GM23338 (cell line): ENCODE measurements at regions not wholly inside any gene's neighbourhood (a gene's known extent, or its start where the extent isn't known, plus 50 kb on each side); places are given as distances from the start of the nearest gene placed in this dataset.

ENCODE experiments used
- ATAC-seq: fragments of 200-7000 bp; cut with Tn5 transposase; 3 replicates; pipeline ENCODE4 v1.9.1; 2020
- DNase-seq: peaks from one replicate; pipeline ENCODE4 v3.0.0-alpha.2; 2015; ENCODE audit warnings: low spot score
- H2AFZ ChIP-seq: fragments of 200-600 bp; sonication (generic); 2 replicates; pipeline ENCODE4 v1.8.0; 2016; ENCODE audit warnings: antibody characterized with exemption, mild to moderate bottlenecking, moderate library complexity
- H3F3A ChIP-seq: fragments of 200-600 bp; sonication (generic); replicated peaks from 2 replicates; pipeline ENCODE4 v1.8.0; 2017; ENCODE audit warnings: antibody characterized with exemption, mixed run types, low read depth
- H3K27ac ChIP-seq: fragments of 200-600 bp; sonication (generic); 2 replicates; pipeline ENCODE4 v1.6.1; 2016; ENCODE audit warnings: low read depth
- H3K27me3 ChIP-seq: fragments of 200-600 bp; sonication (generic); 2 replicates; pipeline ENCODE4 v1.8.0; 2016; ENCODE audit warnings: mild to moderate bottlenecking, mixed run types, moderate library complexity; ENCODE audit not compliant: insufficient read depth
- H3K36me3 ChIP-seq: fragments of 200-600 bp; sonication (generic); 2 replicates; pipeline ENCODE4 v1.8.0; 2016; ENCODE audit warnings: mild to moderate bottlenecking; ENCODE audit not compliant: insufficient read depth
- H3K4me1 ChIP-seq: fragments of 200-600 bp; sonication (generic); 2 replicates; pipeline ENCODE4 v1.8.0; 2016; ENCODE audit warnings: mild to moderate bottlenecking, moderate library complexity; ENCODE audit not compliant: insufficient read depth
- H3K4me2 ChIP-seq: fragments of 200-600 bp; sonication (generic); 2 replicates; pipeline ENCODE4 v1.7.1; 2017; ENCODE audit warnings: mixed run types
- H3K4me3 ChIP-seq: fragments of 200-600 bp; sonication (generic); 2 replicates; pipeline ENCODE4 v1.6.1; 2016; ENCODE audit warnings: mixed run types
- H3K79me2 ChIP-seq: fragments of 200-600 bp; sonication (generic); replicated peaks from 2 replicates; pipeline ENCODE4 v1.8.0; 2017; ENCODE audit warnings: mild to moderate bottlenecking; ENCODE audit not compliant: insufficient read depth
- H3K9me2 ChIP-seq: fragments of 200-600 bp; sonication (generic); 2 replicates; pipeline ENCODE4 v1.8.0; 2017; ENCODE audit not compliant: insufficient read depth
- H4K20me1 ChIP-seq: fragments of 200-600 bp; sonication (generic); replicated peaks from 2 replicates; pipeline ENCODE4 v1.8.0; 2017; ENCODE audit warnings: mild to moderate bottlenecking; ENCODE audit not compliant: insufficient read depth
- H3K27ac Mint-ChIP-seq: 2 replicates; pipeline ENCODE4 v1.8.0; 2020; ENCODE audit warnings: inconsistent platforms, mild to moderate bottlenecking, moderate library complexity, mixed read lengths
- H3K27me3 Mint-ChIP-seq: 3 replicates; pipeline ENCODE4 v1.8.0; 2022; ENCODE audit warnings: low read depth, mild to moderate bottlenecking, moderate library complexity, mixed read lengths, inconsistent platforms; ENCODE audit not compliant: insufficient read depth, poor library complexity
- H3K36me3 Mint-ChIP-seq: 3 replicates; pipeline ENCODE4 v1.8.0; 2021; ENCODE audit warnings: low read depth, mild to moderate bottlenecking, inconsistent platforms, moderate library complexity, mixed read lengths
- H3K4me1 Mint-ChIP-seq: 3 replicates; pipeline ENCODE4 v1.8.0; 2020; ENCODE audit warnings: mild to moderate bottlenecking, inconsistent platforms, mixed read lengths
- H3K4me3 Mint-ChIP-seq: 3 replicates; pipeline ENCODE4 v1.8.0; 2021; ENCODE audit warnings: moderate library complexity, mild to moderate bottlenecking, inconsistent platforms, mixed read lengths
- H3K9me3 Mint-ChIP-seq: 3 replicates; pipeline ENCODE4 v1.8.0; 2020; ENCODE audit warnings: moderate library complexity, mild to moderate bottlenecking, inconsistent platforms, mixed read lengths
- CREB1 ChIP-seq: fragments of 250-450 bp; sonication (Bioruptor Pico); IDR thresholded peaks from 2 replicates; pipeline ENCODE4 v1.5.0; 2020; ENCODE audit warnings: low read depth, mild to moderate bottlenecking, moderate library complexity
- CTCF ChIP-seq, 2 experiments: fragments of 200-600 bp in 1 of 2; sonication (generic) in 1 of 2; conservative IDR thresholded peaks; 2 replicates each; pipeline versions ENCODE4 v1.5.1 to v1.6.1; 2016 to 2017; ENCODE audit warnings: antibody characterized with exemption in 2 of 2, low read depth in 2 of 2, mild to moderate bottlenecking in 2 of 2, moderate library complexity in 1 of 2
- ETS1 ChIP-seq: IDR thresholded peaks from 2 replicates; pipeline ENCODE4 v1.6.1; 2016; ENCODE audit warnings: antibody characterized with exemption
- EZH2 ChIP-seq: fragments of 200-600 bp; sonication (generic); IDR thresholded peaks from one replicate; pipeline ENCODE4 v1.8.0; 2017; ENCODE audit warnings: antibody characterized with exemption, mild to moderate bottlenecking, low read depth; ENCODE audit not compliant: unreplicated experiment
- EZH2phosphoT487 ChIP-seq: fragments of 200-600 bp; sonication (generic); IDR thresholded peaks from one replicate; pipeline ENCODE4 v1.8.1; 2018; ENCODE audit warnings: antibody characterized with exemption; ENCODE audit not compliant: unreplicated experiment
- JUNB ChIP-seq: IDR thresholded peaks from one replicate; pipeline ENCODE4 v1.6.1; 2016; ENCODE audit warnings: antibody characterized with exemption; ENCODE audit not compliant: unreplicated experiment
- NANOG ChIP-seq: IDR thresholded peaks from 2 replicates; pipeline ENCODE4 v1.6.1; 2016; ENCODE audit warnings: antibody characterized with exemption, borderline replicate concordance
- POLR2AphosphoS5 ChIP-seq: IDR thresholded peaks from 2 replicates; pipeline ENCODE4 v1.6.1; 2016; ENCODE audit warnings: antibody characterized with exemption, low read depth
- STAT1 ChIP-seq: IDR thresholded peaks from one replicate; pipeline ENCODE4 v1.6.1; 2016; ENCODE audit warnings: antibody characterized with exemption; ENCODE audit not compliant: unreplicated experiment
- ZNF114 ChIP-seq: fragments of 250-450 bp; sonication (Bioruptor Pico); IDR thresholded peaks from 2 replicates; pipeline ENCODE4 v1.5.0; 2020; ENCODE audit warnings: mild to moderate bottlenecking, moderate library complexity
- ZNF331 ChIP-seq: fragments of 250-450 bp; sonication (Bioruptor Pico); IDR thresholded peaks from 2 replicates; pipeline ENCODE4 v1.5.0; 2020; ENCODE audit warnings: low read depth, mild to moderate bottlenecking, moderate library complexity
- TF ChIP-seq, protein P1 (sequence below): IDR thresholded peaks from one replicate; pipeline ENCODE4 v1.6.1; 2018; ENCODE audit warnings: antibody characterized with exemption; ENCODE audit not compliant: unreplicated experiment
- TF ChIP-seq, protein P2 (sequence below): fragments of 250-450 bp; sonication (Bioruptor Pico); IDR thresholded peaks from 2 replicates; pipeline ENCODE4 v1.5.0; 2020; ENCODE audit warnings: mild to moderate bottlenecking, moderate library complexity

GRCh38 chr6:81886157-81886556 lies 133.7 kb upstream of the TENT5A start (continued):
- TF ChIP-seq EZH2phosphoT487 = no peak
- no peak for TF ChIP-seq CREB1 (CRISPR knock-in tag)

DNA sequence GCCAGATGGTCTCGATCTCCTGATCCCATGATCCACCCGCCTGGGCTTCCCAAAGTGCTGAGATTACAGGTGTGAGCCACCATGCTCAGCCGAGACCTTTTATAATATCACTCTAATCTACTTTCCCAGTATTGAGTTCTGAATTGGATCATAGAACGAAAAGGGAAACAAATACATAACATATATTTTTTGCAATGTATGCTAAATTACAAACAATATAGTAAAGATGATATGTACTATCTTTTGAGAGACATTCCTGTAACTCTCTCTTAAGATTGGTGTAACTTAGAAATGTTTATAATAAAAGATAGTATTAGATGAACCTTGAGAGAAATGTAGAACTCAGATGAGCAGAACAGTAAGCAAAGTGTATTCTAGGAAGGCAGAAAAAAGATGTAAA lies 129.2 kb upstream of the TENT5A start:
- H3K4me1 Mint-ChIP-seq = no peaks in the 10 kb centered on the region
- H3K9me3 Mint-ChIP-seq = no peaks in the 10 kb centered on the region
- no peak for ATAC-seq

More for the DNA sequence above, 129.2 kb upstream of the TENT5A start:
- Histone ChIP-seq H3K9me2 (no peaks in the 10 kb centered on the region), H3F3A (no peaks in the 10 kb centered on the region), H3K36me3 (no peaks in the 10 kb centered on the region), H3K4me1 (no peaks in the 10 kb centered on the region), H3K27ac (no peak overlapping the region), H2AFZ (no peak overlapping the region), H3K4me2 (no peak overlapping the region), H3K27me3 (no peaks in the 10 kb centered on the region), H4K20me1 (no peaks in the 10 kb centered on the region), H3K4me3 (no peak overlapping the region), H3K79me2 (no peaks in the 10 kb centered on the region)
- Mint-ChIP-seq H3K36me3 (no peaks in the 10 kb centered on the region), H3K27me3 (peaks cover 2% of the 10 kb centered on the region), H3K27ac (no peak overlapping the region), H3K4me3 (no peak overlapping the region)
- no peak for TF ChIP-seq STAT1
- no peak for TF ChIP-seq ETS1
- no peak for TF ChIP-seq ZNF114 (CRISPR knock-in tag)
- TF ChIP-seq CREB1 (CRISPR knock-in tag) = no peak
- no peak for TF ChIP-seq NANOG
- TF ChIP-seq, protein P1, sequence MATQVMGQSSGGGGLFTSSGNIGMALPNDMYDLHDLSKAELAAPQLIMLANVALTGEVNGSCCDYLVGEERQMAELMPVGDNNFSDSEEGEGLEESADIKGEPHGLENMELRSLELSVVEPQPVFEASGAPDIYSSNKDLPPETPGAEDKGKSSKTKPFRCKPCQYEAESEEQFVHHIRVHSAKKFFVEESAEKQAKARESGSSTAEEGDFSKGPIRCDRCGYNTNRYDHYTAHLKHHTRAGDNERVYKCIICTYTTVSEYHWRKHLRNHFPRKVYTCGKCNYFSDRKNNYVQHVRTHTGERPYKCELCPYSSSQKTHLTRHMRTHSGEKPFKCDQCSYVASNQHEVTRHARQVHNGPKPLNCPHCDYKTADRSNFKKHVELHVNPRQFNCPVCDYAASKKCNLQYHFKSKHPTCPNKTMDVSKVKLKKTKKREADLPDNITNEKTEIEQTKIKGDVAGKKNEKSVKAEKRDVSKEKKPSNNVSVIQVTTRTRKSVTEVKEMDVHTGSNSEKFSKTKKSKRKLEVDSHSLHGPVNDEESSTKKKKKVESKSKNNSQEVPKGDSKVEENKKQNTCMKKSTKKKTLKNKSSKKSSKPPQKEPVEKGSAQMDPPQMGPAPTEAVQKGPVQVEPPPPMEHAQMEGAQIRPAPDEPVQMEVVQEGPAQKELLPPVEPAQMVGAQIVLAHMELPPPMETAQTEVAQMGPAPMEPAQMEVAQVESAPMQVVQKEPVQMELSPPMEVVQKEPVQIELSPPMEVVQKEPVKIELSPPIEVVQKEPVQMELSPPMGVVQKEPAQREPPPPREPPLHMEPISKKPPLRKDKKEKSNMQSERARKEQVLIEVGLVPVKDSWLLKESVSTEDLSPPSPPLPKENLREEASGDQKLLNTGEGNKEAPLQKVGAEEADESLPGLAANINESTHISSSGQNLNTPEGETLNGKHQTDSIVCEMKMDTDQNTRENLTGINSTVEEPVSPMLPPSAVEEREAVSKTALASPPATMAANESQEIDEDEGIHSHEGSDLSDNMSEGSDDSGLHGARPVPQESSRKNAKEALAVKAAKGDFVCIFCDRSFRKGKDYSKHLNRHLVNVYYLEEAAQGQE = no peak
- TF ChIP-seq EZH2phosphoT487 = no peak
- no peak for TF ChIP-seq CTCF (conservative IDR thresholded peaks at IDR 0.05; ENCODE audit: low read depth in 2 of 2)
- TF ChIP-seq, protein P2, sequence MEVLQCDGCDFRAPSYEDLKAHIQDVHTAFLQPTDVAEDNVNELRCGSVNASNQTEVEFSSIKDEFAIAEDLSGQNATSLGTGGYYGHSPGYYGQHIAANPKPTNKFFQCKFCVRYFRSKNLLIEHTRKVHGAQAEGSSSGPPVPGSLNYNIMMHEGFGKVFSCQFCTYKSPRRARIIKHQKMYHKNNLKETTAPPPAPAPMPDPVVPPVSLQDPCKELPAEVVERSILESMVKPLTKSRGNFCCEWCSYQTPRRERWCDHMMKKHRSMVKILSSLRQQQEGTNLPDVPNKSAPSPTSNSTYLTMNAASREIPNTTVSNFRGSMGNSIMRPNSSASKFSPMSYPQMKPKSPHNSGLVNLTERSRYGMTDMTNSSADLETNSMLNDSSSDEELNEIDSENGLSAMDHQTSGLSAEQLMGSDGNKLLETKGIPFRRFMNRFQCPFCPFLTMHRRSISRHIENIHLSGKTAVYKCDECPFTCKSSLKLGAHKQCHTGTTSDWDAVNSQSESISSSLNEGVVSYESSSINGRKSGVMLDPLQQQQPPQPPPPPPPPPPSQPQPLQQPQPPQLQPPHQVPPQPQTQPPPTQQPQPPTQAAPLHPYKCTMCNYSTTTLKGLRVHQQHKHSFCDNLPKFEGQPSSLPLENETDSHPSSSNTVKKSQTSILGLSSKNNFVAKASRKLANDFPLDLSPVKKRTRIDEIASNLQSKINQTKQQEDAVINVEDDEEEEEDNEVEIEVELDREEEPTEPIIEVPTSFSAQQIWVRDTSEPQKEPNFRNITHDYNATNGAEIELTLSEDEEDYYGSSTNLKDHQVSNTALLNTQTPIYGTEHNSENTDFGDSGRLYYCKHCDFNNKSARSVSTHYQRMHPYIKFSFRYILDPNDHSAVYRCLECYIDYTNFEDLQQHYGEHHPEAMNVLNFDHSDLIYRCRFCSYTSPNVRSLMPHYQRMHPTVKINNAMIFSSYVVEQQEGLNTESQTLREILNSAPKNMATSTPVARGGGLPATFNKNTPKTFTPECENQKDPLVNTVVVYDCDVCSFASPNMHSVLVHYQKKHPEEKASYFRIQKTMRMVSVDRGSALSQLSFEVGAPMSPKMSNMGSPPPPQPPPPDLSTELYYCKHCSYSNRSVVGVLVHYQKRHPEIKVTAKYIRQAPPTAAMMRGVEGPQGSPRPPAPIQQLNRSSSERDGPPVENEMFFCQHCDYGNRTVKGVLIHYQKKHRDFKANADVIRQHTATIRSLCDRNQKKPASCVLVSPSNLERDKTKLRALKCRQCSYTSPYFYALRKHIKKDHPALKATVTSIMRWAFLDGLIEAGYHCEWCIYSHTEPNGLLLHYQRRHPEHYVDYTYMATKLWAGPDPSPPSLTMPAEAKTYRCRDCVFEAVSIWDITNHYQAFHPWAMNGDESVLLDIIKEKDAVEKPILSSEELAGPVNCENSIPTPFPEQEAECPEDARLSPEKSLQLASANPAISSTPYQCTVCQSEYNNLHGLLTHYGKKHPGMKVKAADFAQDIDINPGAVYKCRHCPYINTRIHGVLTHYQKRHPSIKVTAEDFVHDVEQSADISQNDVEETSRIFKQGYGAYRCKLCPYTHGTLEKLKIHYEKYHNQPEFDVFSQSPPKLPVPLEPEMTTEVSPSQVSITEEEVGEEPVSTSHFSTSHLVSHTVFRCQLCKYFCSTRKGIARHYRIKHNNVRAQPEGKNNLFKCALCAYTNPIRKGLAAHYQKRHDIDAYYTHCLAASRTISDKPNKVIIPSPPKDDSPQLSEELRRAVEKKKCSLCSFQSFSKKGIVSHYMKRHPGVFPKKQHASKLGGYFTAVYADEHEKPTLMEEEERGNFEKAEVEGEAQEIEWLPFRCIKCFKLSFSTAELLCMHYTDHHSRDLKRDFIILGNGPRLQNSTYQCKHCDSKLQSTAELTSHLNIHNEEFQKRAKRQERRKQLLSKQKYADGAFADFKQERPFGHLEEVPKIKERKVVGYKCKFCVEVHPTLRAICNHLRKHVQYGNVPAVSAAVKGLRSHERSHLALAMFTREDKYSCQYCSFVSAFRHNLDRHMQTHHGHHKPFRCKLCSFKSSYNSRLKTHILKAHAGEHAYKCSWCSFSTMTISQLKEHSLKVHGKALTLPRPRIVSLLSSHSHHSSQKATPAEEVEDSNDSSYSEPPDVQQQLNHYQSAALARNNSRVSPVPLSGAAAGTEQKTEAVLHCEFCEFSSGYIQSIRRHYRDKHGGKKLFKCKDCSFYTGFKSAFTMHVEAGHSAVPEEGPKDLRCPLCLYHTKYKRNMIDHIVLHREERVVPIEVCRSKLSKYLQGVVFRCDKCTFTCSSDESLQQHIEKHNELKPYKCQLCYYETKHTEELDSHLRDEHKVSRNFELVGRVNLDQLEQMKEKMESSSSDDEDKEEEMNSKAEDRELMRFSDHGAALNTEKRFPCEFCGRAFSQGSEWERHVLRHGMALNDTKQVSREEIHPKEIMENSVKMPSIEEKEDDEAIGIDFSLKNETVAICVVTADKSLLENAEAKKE (CRISPR knock-in tag) = no peak
- no peak for TF ChIP-seq JUNB
- TF ChIP-seq ZNF331 (CRISPR knock-in tag) = no peak
- TF ChIP-seq POLR2AphosphoS5 = no peak
- TF ChIP-seq EZH2 = no peak
- DNase-seq = no peak
